Activated CD4-positive, alpha-beta T cell treated with anti-CD3 and anti-CD28 coated beads, Interleukin-2, amount 50 U/mL, for 24 hours (primary cell): ENCODE measurements at regions not wholly inside any gene's neighbourhood (a gene's known extent, or its start where the extent isn't known, plus 50 kb on each side); places are given as distances from the start of the nearest gene placed in this dataset.
"Not testable (repeated sequence)": the region's sequence is repeated elsewhere in the genome, so short reads cannot be mapped to it uniquely, and the experiment has no call there.

Source experiments
- DNase-seq, 2 donors: peaks; one replicate each; pipeline ENCODE4 v3.0.0-alpha.2; 2020; ENCODE audit warnings: low read depth in 1 of 2, low spot score in 1 of 2

GRCh38 chr1:60606921-60607320, 475.4 kb upstream of the NFIA start:
- DNase-seq, result not testable (repeated sequence)

- DNase-seq, result no peak
Observed at GRCh38 chr1:60600532-60600931, 481.8 kb upstream of the NFIA start.

DNA sequence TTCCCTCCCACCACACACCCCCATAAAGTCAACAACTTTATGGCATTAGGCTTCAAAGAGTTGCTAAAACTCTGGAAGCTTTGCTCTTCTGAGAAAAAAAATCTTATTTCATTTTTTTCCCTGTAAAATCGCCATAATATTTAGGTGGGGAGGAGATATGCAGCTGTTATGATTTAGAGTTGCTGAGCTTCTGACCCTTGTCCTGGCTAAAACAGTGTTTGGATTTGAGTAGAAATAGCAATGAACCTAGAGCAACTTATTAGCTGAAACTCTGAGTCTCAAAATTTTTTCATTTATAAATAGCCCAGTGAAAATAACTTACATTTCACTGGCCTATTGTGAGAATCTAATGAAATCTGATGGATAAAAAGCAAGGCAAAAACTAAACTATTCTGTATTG, 482.8 kb upstream of the NFIA start:
- no peak for DNase-seq

DNA sequence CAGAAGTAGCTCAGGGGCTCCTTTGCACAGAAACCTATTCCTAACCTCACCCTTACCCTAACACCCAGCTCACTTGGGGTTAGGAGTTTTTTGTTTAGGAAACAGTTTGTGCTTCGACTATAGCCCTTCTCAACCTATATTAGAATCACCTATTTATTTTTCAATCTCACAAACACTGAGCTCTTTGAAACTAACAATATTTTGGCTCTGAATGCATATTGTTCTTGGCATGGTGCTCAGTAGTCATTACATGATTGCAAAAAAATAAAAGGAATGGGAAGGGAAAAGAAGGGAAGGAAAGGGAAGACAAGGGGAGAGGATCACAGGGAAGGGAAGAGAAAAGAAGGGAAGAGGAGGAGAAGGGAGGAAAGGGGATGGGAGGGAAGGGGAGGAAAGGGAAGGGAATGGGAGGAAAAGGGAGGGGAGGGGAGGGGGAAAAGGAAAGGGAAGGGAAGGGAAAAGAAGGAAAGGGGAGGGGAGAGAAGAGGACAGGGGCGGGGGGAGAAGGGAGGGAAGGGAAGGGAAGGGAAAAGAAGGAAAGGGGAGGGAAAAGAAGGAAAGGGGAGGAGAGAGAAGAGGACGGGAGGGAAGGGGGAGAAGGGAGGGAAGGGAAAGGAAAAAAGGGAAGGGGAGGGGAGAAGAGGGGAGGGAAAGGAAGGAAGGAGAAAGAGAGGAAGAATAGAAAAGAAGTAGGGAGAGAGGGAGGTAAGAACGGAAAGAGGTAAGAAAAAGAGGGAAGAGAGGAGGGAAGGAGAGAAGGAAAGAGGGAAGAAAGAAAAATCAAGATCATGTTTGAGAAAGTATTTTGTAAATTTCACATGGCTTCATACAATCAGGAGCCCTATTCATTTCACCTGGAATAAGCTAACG, 484.1 kb upstream of the NFIA start:
- no peak for DNase-seq

DNA sequence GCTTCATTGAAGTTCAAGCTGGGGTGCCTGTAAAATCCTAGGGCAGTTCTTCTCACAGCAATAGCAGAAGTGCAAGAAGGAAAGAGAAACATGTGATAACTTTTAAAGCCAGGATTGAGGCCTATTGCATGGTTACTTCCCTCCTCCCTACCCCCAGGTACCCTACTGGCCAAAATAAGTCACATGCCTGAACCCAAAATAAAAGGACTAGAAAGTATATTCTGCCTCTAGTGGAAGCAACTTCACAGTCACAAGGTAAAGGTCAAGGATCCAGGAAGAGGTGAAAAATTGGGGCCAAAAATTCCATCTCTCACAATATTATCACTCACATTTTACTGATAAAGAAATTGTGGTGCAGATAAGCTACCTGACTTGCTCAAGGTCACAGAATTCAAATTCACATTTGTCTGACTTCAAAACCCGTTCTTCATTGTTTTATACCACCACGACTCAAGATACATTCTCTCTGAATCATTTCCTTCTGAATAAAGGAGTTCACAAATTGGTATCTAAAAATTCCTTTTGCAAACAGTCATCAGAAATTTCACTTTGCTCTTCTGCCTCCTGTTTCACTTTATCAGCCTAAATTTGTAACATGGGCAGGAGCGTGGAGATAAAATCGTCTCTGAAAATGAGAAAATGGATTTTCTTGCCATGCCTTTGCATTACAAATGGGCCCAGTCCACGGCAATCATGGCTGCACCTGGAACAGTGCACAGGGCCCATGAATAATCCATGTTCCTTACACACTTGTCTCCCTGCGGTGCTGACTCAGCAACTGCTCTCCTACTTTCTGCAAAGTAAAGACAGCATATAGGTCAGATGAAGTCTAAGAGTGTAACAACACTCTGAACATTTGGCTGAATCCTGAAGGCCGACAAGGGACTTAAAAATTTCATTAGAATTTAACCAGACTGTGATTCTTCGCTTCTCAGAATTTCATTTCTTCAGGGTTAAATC, 485.3 kb upstream of the NFIA start:
- DNase-seq, result no peak

GRCh38 chr1:60591583-60591982, 490.8 kb upstream of the NFIA start:
- DNase-seq, result no peak

- no peak for DNase-seq
Observed at GRCh38 chr1:60589916-60590315, 492.4 kb upstream of the NFIA start.

GRCh38 chr1:60589046-60589748, 493.2 kb upstream of the NFIA start:
- no peak for DNase-seq

DNA sequence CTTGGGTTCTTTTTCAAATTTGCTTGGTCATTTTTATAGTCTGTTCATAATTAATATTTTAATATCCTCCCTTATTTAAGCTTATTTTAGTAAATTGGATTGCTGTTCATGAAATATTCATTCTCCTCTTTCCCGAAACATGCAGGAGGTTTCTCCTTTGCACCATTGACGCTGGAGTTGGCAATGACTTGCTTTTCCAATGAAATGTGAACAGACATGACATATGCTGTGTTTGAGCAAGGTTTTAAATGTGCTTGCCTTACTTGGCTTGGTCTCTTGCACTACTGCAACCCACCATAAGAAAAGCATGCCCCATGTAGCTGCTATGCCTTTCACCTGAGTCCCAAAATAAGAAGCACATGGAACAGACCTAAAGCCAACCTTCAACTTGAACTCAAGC, 498.0 kb upstream of the NFIA start:
- DNase-seq, result no peak

DNA sequence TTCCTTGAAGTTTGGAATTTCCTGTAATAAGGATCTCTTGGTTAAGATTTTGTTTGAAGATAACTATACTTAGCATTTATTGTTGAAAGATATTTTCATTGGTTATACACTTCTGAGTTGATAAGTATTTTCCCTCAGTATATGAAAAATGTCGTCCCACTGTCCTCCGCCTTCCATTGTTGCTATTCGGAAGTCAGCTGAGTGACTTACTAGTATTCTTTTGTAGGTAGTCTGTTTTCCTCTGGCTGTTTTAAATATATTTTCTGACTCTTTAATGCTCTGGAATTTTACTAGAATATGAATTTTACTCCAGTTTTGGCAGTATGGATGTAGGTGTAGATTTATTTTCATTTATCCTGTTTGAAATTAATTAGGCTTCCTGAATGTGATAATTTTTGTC, 498.7 kb upstream of the NFIA start:
- no peak for DNase-seq

- no peak for DNase-seq
Observed at GRCh38 chr1:60581455-60582220, 500.7 kb upstream of the NFIA start.

- DNase-seq, result no peak
Observed at GRCh38 chr1:60577029-60577428, 503.5 kb upstream of the C1orf87 start.

- DNase-seq, result no peak
Observed at GRCh38 chr1:60575326-60575977, 501.9 kb upstream of the C1orf87 start.

DNA sequence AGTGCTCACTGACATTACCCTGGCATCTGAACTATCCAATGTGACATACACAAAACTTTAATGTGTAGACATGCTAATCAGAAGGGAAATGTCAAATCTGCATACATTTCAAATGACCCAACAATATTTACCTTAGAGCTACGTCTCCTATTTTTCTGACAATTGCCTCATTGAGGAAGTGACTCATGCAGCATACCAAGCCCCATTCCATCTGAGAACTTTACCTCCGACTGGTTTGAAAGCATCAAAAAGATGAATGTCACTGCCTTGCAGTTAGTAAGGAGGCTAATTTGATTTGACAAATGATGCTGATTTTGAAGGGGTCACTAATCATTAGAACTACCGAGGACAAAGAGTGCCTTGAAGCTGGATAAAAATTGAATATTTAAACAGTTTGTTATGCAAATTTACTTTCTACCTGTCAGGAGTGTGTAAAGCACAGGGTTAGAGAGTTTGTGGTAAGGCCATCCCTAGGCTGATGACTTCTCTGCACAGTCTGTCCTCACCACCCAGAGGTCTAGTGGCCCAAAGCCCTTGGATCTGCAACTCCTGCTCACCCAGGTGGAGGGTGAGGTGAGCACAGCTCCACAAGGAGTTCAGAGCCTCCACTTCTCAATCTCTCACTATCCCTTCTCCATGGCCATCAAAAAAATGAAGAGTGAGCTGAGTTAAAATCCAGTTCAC, 500.3 kb upstream of the C1orf87 start:
- DNase-seq, result no peak

DNA sequence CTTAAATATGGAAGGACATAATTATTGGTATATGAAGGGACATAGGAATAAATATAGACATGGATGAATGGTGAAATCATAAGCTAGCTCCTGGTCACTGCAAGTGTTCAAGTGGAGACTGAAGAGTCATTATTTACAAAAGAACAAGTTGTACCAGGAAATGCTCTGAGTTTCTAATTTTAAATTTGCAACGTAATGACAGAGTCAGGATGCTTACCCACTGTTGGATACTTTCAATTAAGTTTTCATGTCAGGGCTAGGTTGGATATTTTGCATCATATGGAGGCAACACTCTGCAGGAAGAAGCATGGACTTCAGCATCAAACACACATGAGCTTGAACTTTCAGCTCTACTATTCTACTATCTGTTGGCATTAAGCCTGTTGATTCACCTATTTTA, 499.6 kb upstream of the C1orf87 start:
- no peak for DNase-seq

DNA sequence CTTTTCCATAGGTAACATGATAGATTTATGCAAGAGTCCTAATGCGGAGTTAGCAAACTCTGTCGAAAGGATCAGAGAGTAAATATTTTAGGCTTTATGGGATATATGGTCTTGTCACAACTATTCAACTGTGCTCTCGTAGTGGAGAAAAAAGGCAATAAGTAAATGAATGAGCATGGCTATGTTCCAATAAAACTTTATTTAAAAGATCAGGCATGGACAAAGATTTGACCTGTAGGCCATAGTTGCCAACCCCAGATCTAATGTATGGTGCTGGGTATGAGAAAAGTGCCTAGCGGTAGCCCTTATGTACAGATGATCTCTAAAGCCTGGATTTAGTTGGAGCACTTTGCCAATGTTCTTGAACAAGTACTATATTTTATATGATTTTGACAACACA, 498.8 kb upstream of the C1orf87 start:
- no peak for DNase-seq

- no peak for DNase-seq
Observed at GRCh38 chr1:60571811-60572210, 498.2 kb upstream of the C1orf87 start.

DNA sequence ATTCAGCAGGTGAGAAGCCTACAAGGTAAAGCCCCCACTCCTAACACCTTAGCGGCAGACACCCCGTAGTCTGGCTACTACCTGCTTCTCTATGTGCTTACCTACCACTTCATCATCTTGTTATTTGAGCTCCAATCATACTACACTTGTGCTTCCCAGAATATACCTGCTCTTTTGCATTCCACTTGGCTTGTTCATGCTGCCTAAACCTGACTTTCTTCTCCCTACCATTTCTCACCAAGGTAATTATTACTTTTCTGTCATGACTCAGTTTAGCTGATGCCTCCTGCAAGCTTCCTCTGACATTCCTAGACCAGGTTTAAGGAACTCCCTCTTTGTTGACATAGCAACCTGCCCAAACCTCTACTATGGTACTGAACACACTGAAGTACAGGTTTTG, 495.6 kb upstream of the C1orf87 start:
- no peak for DNase-seq

GRCh38 chr1:60567256-60567655, 493.7 kb upstream of the C1orf87 start:
- no peak for DNase-seq
